NCI-H524 (cell line): ENCODE measurements at regions not wholly inside any gene's neighbourhood (a gene's known extent, or its start where the extent isn't known, plus 50 kb on each side); places are given as distances from the start of the nearest gene placed in this dataset.

Experiments used
- DNase-seq, 2 experiments: peaks; one replicate each; lab custom pipeline; 2025; lab: John Stamatoyannopoulos, UW

GRCh38 chr11:104333977-104334376, 170.0 kb upstream of the PDGFD start:
- no peak for DNase-seq

- no peak for DNase-seq
Measured at GRCh38 chr11:104332110-104332509, 168.2 kb upstream of the PDGFD start.

GRCh38 chr11:104329078-104329665, 165.2 kb upstream of the PDGFD start:
- DNase-seq = peak in 1 of 2 experiments; percentile 20

- DNase-seq = no peak
Measured at GRCh38 chr11:104328512-104328907, 164.6 kb upstream of the PDGFD start.

- DNase-seq = no peak
Measured at GRCh38 chr11:104327861-104328511, 164.0 kb upstream of the PDGFD start.

GRCh38 chr11:104325093-104325492, 161.1 kb upstream of the PDGFD start:
- no peak for DNase-seq

GRCh38 chr11:104324276-104324675, 160.3 kb upstream of the PDGFD start:
- no peak for DNase-seq

GRCh38 chr11:104323841-104324240, 159.9 kb upstream of the PDGFD start:
- DNase-seq = no peak

- no peak for DNase-seq
Measured at GRCh38 chr11:104322696-104323095, 158.7 kb upstream of the PDGFD start.

- no peak for DNase-seq
Measured at GRCh38 chr11:104320956-104321355, 157.0 kb upstream of the PDGFD start.

- no peak for DNase-seq
Measured at GRCh38 chr11:104320097-104320496, 156.2 kb upstream of the PDGFD start.

- no peak for DNase-seq
Measured at GRCh38 chr11:104319396-104319795, 155.4 kb upstream of the PDGFD start.

- DNase-seq = no peak
Measured at GRCh38 chr11:104306862-104307474, 143.0 kb upstream of the PDGFD start.

- no peak for DNase-seq
Measured at GRCh38 chr11:104301776-104302175, 137.8 kb upstream of the PDGFD start.

- DNase-seq = no peak
Measured at GRCh38 chr11:104291646-104292045, 127.7 kb upstream of the PDGFD start.

- no peak for DNase-seq
Measured at GRCh38 chr11:104286129-104286528, 122.2 kb upstream of the PDGFD start.

GRCh38 chr11:104279587-104279986, 115.6 kb upstream of the PDGFD start:
- no peak for DNase-seq

GRCh38 chr11:104275992-104276391, 112.0 kb upstream of the PDGFD start:
- no peak for DNase-seq

- DNase-seq = no peak
Measured at GRCh38 chr11:104260456-104260855, 96.5 kb upstream of the PDGFD start.

- DNase-seq = no peak
Measured at GRCh38 chr11:104259121-104259610, 95.2 kb upstream of the PDGFD start.

GRCh38 chr11:104256525-104256924, 92.6 kb upstream of the PDGFD start:
- no peak for DNase-seq

- DNase-seq = peak; percentile 44 to 45
Measured at GRCh38 chr11:104254347-104254746, 90.4 kb upstream of the PDGFD start.

GRCh38 chr11:104246590-104246989, 82.6 kb upstream of the PDGFD start:
- DNase-seq = no peak
